ENCODE measurements at regions not wholly inside any gene's neighbourhood (a gene's known extent, or its start where the extent isn't known, plus 50 kb on each side); places are given as distances from the start of the nearest gene placed in this dataset.

DNA sequence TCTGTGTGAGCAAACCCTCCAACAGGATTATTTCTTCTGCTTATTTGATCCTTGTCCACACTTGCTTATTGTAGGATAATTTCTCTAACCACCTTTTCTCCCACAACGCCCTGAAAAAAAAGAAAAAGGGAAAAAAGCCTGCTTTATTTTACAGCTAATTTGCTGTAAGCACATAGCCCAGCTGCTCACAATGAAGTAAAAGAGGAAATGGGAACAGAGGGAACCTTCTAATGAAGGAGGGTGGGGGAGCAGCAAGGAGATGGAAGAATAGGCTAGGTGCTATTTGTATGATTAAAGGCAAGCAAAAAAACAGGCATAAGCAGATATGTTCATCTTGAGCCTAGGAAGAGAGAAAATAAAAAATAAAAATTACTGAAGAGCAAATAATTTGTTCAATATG, 331.6 kb downstream of the TXNL1 start:
- TF ChIP-seq, protein P1, sequence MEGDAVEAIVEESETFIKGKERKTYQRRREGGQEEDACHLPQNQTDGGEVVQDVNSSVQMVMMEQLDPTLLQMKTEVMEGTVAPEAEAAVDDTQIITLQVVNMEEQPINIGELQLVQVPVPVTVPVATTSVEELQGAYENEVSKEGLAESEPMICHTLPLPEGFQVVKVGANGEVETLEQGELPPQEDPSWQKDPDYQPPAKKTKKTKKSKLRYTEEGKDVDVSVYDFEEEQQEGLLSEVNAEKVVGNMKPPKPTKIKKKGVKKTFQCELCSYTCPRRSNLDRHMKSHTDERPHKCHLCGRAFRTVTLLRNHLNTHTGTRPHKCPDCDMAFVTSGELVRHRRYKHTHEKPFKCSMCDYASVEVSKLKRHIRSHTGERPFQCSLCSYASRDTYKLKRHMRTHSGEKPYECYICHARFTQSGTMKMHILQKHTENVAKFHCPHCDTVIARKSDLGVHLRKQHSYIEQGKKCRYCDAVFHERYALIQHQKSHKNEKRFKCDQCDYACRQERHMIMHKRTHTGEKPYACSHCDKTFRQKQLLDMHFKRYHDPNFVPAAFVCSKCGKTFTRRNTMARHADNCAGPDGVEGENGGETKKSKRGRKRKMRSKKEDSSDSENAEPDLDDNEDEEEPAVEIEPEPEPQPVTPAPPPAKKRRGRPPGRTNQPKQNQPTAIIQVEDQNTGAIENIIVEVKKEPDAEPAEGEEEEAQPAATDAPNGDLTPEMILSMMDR (IDR thresholded peaks at IDR 0.05) = no peak
- no peak for TF ChIP-seq POLR2AphosphoS5 (IDR thresholded peaks at IDR 0.05)
- TF ChIP-seq EP300 (IDR thresholded peaks at IDR 0.05) = no peak

Data from sigmoid colon (tissue), 4 donors.